CD8-positive, alpha-beta memory T cell (primary cell): ENCODE measurements at regions not wholly inside any gene's neighbourhood (a gene's known extent, or its start where the extent isn't known, plus 50 kb on each side); places are given as distances from the start of the nearest gene placed in this dataset.
"Not testable (repeated sequence)": the region's sequence is repeated elsewhere in the genome, so short reads cannot be mapped to it uniquely, and the experiment has no call there.

Experiments
- CTCF ChIA-PET: fragments of 350-600 bp; sonication (Branson Sonifier 250); formaldehyde crosslinking; loops from one replicate; lab custom pipeline; 2021; ENCODE audit warnings: antibody characterized with exemption; lab: Charles Lee
- POLR2A ChIA-PET: fragments of 350-600 bp; sonication (Branson Sonifier 250); formaldehyde crosslinking; loops from one replicate; lab custom pipeline; 2021; ENCODE audit warnings: antibody characterized with exemption; lab: Charles Lee
- DNase-seq, 5 donors: peaks; one replicate each; pipeline versions ENCODE4 v3.0.0 to v3.0.0-alpha.2; 2020 to 2022; ENCODE audit warnings: mixed read lengths in 1 of 5
- H3K27ac ChIP-seq: one replicate; pipeline ENCODE4 v1.7.0; 2013; ENCODE audit warnings: low read depth, mild to moderate bottlenecking, low read length, moderate library complexity
- H3K27me3 ChIP-seq: 2 replicates; pipeline ENCODE4 v1.7.0; 2013; ENCODE audit warnings: low read length, mild to moderate bottlenecking; ENCODE audit not compliant: insufficient read depth, poor library complexity, severe bottlenecking
- H3K36me3 ChIP-seq: 2 replicates; pipeline ENCODE4 v1.7.0; 2013; ENCODE audit warnings: mild to moderate bottlenecking, low read length, moderate library complexity; ENCODE audit not compliant: insufficient read depth
- H3K4me1 ChIP-seq: 2 replicates; pipeline ENCODE4 v1.7.0; 2013; ENCODE audit warnings: mild to moderate bottlenecking, low read length, moderate library complexity; ENCODE audit not compliant: insufficient read depth
- H3K4me3 ChIP-seq: 2 replicates; pipeline ENCODE4 v1.7.0; 2013; ENCODE audit warnings: mild to moderate bottlenecking, low read length
- H3K9me3 ChIP-seq: 2 replicates; pipeline ENCODE4 v1.7.0; 2013; ENCODE audit warnings: mild to moderate bottlenecking, low read length
- H3K27ac Mint-ChIP-seq, 8 donors: one replicate each; pipeline ENCODE4 v1.8.0; 2020 to 2021; ENCODE audit warnings: mixed read lengths in 8 of 8, mild to moderate bottlenecking in 6 of 8, inconsistent platforms in 3 of 8, moderate library complexity in 3 of 8
- H3K27me3 Mint-ChIP-seq, 2 donors: one replicate each; pipeline ENCODE4 v1.8.0; 2020 to 2021; ENCODE audit warnings: mixed read lengths in 2 of 2, mild to moderate bottlenecking in 1 of 2, moderate library complexity in 1 of 2
- H3K36me3 Mint-ChIP-seq, 3 donors: one replicate each; pipeline ENCODE4 v1.8.0; 2020 to 2021; ENCODE audit warnings: mixed read lengths in 3 of 3, inconsistent platforms in 1 of 3, mild to moderate bottlenecking in 1 of 3
- H3K4me1 Mint-ChIP-seq, 3 donors: one replicate each; pipeline ENCODE4 v1.8.0; 2020 to 2021; ENCODE audit warnings: mixed read lengths in 3 of 3, inconsistent platforms in 1 of 3, mild to moderate bottlenecking in 1 of 3
- H3K4me3 Mint-ChIP-seq, 7 donors: one replicate each; pipeline ENCODE4 v1.8.0; 2020 to 2021; ENCODE audit warnings: mixed read lengths in 7 of 7, mild to moderate bottlenecking in 6 of 7, moderate library complexity in 4 of 7, inconsistent platforms in 2 of 7
- H3K9me3 Mint-ChIP-seq, 5 donors: one replicate each; pipeline ENCODE4 v1.8.0; 2020 to 2022; ENCODE audit warnings: mixed read lengths in 5 of 5, mild to moderate bottlenecking in 3 of 5, moderate library complexity in 2 of 5, inconsistent platforms in 1 of 5

DNA sequence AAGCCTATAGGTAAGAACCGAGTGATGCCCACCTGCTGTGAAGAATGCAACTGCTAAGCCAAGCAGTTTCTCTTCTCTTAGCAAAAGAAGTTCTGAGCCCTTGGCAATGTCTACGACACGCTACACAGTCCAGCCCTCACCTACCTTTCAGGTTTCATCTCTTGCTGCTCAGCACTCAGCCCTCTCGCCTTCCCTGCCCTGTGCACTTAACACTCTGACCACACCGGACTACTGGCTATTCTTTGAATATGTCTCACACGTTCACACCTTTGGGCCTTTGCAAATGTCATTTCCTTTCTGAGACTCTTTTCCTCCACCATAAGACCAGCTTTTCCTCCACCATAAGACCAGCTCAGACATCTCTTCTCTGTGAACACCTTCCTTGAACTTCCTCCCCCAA is 67.0 kb upstream of the ITGB1 start:
- ChIA-PET CTCF (interaction anchor here (2.1 kb wide), 1 partner anchor 16 kb away, joined by 12 read pairs; no protein-coding TSS in a partner anchor), POLR2A (no interaction called here)
- Mint-ChIP-seq H3K4me1 (peaks cover 46 to 58% (median 49%) of the 10 kb centered on the region in 3 donors), H3K27ac (peak overlapping the region; percentile 2 to 81 (median 34)), H3K27me3 (no peaks in the 10 kb centered on the region), H3K9me3 (no peaks in the 10 kb centered on the region), H3K36me3 (peaks cover 0 to 1% (median 0%) of the 10 kb centered on the region in 3 donors), H3K4me3 (peak overlapping the region in 6 of 7 donors; percentile 3 to 62 (median 22))
- H3K27me3 ChIP-seq, result no peaks in the 10 kb centered on the region
- peaks cover 36% of the 10 kb centered on the region for H3K4me1 ChIP-seq
- no peak for DNase-seq
- no peak overlapping the region for H3K4me3 ChIP-seq
- no peaks in the 10 kb centered on the region for H3K36me3 ChIP-seq
- no peaks in the 10 kb centered on the region for H3K9me3 ChIP-seq
- no peak overlapping the region for H3K27ac ChIP-seq

DNA sequence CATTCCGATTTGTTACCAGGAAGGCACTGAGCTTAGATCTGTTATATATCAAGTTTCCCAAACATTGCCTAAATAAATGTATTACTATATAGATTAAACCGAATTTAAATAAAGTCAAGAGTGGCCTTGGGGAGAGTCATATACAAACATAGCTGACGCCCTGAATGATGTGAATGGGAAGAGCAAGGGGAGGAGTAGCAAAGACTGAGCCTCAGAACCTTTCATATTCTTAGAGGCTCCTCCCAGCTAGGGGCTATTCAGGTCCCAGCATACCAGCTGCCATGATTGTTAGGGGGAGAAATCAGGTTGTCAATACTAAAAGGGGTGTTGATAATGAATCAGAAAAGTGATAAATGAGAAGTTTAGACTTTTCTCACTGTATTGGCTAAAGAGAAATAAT is 64.7 kb upstream of the ITGB1 start:
- peaks cover 0 to 1% (median 0%) of the 10 kb centered on the region in 3 donors for H3K36me3 Mint-ChIP-seq
- POLR2A ChIA-PET, result no interaction called here
- H3K4me1 Mint-ChIP-seq, result peaks cover 32 to 40% (median 36%) of the 10 kb centered on the region in 3 donors
- DNase-seq, result no peak
- no peaks in the 10 kb centered on the region for H3K9me3 ChIP-seq
- no peaks in the 10 kb centered on the region for H3K9me3 Mint-ChIP-seq
- H3K27ac ChIP-seq, result no peak overlapping the region
- H3K27me3 ChIP-seq, result no peaks in the 10 kb centered on the region
- no peak overlapping the region for H3K4me3 Mint-ChIP-seq
- no peak overlapping the region for H3K4me3 ChIP-seq
- H3K36me3 ChIP-seq, result no peaks in the 10 kb centered on the region
- CTCF ChIA-PET, result interaction anchor here (0.6 to 1.3 kb wide), 2 partner anchors 19 to 21 kb away, joined by 3 read pairs; no protein-coding TSS in a partner anchor
- H3K27ac Mint-ChIP-seq, result peak overlapping the region in 2 of 8 donors; percentile 14 to 37
- no peaks in the 10 kb centered on the region for H3K27me3 Mint-ChIP-seq
- H3K4me1 ChIP-seq, result peaks cover 24% of the 10 kb centered on the region

DNA sequence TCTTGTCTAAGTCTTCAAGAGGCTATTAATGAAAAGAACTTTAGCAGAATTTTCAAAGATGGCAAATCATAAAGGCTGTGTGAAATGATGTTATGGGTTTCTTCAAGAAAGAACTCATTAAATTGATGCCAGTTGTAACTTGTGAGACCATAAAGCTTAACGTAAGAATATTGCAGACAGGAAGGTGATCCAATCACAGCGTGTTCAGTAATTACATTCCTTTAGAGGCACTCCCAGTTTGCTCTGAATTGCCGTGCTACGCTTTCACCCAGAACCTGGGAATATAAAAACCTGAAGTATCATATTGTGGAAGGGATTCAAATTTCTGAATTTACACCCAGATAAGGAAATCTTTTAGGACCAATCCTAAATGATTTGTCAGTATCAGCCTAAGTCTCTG is 64.1 kb upstream of the ITGB1 start:
- Histone ChIP-seq H3K36me3 (no peaks in the 10 kb centered on the region), H3K4me3 (no peak overlapping the region), H3K4me1 (peaks cover 18% of the 10 kb centered on the region), H3K9me3 (no peaks in the 10 kb centered on the region), H3K27ac (no peak overlapping the region), H3K27me3 (no peaks in the 10 kb centered on the region)
- H3K4me3 Mint-ChIP-seq, result no peak overlapping the region
- peaks cover 26 to 34% (median 30%) of the 10 kb centered on the region in 3 donors for H3K4me1 Mint-ChIP-seq
- ChIA-PET CTCF (interaction anchor here (0.6 to 1.3 kb wide), 2 partner anchors 19 to 22 kb away, joined by 3 read pairs; no protein-coding TSS in a partner anchor), POLR2A (no interaction called here)
- no peak overlapping the region for H3K27ac Mint-ChIP-seq
- no peaks in the 10 kb centered on the region for H3K27me3 Mint-ChIP-seq
- DNase-seq, result no peak
- H3K9me3 Mint-ChIP-seq, result no peaks in the 10 kb centered on the region
- H3K36me3 Mint-ChIP-seq, result peaks cover 0 to 1% (median 0%) of the 10 kb centered on the region in 3 donors

DNA sequence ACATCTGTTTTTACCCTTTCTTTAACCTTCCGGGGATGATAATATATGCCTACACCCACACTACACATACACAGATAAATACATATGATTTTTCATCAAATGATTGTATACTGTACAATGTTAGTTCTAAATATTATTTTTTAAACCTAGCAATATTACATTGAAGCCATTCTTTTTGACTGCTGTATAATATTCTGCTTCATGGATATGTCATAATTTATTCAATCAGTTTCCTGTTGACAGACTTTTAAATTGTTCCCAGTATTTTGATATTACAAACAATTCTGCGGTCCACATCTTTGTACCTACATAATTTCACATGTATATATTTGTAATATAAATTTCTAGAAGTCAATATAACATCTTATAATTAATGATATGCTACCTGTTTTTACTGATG is 59.0 kb upstream of the ITGB1 start:
- ChIA-PET POLR2A (no interaction called here), CTCF (no interaction called here)
- Mint-ChIP-seq H3K9me3 (peaks cover 0 to 2% (median 0%) of the 10 kb centered on the region in 5 donors), H3K36me3 (no peaks in the 10 kb centered on the region), H3K4me1 (peaks cover 5 to 16% (median 16%) of the 10 kb centered on the region in 3 donors), H3K4me3 (no peak overlapping the region), H3K27ac (peak overlapping the region in 2 of 8 donors; percentile 14 to 15), H3K27me3 (peaks cover 0 to 2% of the 10 kb centered on the region in 2 donors)
- H3K27ac ChIP-seq, result no peak overlapping the region
- H3K4me1 ChIP-seq, result no peaks in the 10 kb centered on the region
- no peaks in the 10 kb centered on the region for H3K9me3 ChIP-seq
- no peaks in the 10 kb centered on the region for H3K27me3 ChIP-seq
- H3K4me3 ChIP-seq, result no peak overlapping the region
- H3K36me3 ChIP-seq, result no peaks in the 10 kb centered on the region
- no peak for DNase-seq

DNA sequence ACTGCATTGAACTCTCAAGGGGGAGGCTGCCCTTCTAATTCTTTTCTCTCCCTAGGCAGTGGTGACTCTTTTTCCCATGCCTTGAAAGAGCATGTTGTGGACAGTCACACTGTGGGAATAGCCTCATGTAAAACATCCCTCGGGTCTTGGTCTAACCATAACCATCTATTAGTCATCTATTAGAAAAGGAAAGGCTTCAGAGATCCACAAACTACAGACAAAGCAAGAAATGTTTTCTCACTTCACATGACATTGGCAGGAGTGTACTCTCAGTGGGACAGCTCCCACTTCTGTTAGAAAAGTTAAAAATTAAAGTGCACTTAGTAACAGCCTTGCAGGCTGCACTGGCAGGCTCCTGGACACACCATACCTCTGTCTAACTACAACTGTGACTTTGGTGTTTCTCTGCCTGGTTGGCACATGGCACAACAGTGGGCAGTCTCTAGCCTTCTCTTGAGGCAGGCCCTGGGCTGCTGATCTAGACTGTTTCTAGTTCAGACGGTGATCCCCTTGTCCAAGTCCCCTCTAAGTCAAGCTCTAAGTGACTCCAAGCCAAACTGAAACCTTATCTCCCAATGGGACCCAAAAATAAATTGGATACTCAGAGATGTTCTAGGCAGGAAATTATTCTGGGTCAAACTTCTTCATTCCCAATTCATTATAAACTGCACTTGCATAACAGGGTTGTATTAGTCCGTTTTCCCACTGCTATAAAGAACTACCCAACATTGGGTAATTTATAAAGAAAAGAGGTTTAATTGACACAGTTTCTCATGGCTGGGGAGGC is 57.9 kb upstream of the ITGB1 start:
- H3K36me3 Mint-ChIP-seq, result no peaks in the 10 kb centered on the region
- H3K27ac Mint-ChIP-seq, result peak overlapping the region in 3 of 8 donors; percentile 26 to 55 (median 34)
- Histone ChIP-seq H3K27ac (no peak overlapping the region), H3K4me3 (no peak overlapping the region), H3K36me3 (no peaks in the 10 kb centered on the region), H3K9me3 (no peaks in the 10 kb centered on the region), H3K27me3 (no peaks in the 10 kb centered on the region), H3K4me1 (no peaks in the 10 kb centered on the region)
- no peak overlapping the region for H3K4me3 Mint-ChIP-seq
- H3K9me3 Mint-ChIP-seq, result peaks cover 0 to 2% (median 0%) of the 10 kb centered on the region in 5 donors
- H3K27me3 Mint-ChIP-seq, result peaks cover 0 to 2% of the 10 kb centered on the region in 2 donors
- CTCF ChIA-PET, result no interaction called here
- peaks cover 14 to 26% (median 25%) of the 10 kb centered on the region in 3 donors for H3K4me1 Mint-ChIP-seq
- POLR2A ChIA-PET, result no interaction called here
- DNase-seq, result no peak

DNA sequence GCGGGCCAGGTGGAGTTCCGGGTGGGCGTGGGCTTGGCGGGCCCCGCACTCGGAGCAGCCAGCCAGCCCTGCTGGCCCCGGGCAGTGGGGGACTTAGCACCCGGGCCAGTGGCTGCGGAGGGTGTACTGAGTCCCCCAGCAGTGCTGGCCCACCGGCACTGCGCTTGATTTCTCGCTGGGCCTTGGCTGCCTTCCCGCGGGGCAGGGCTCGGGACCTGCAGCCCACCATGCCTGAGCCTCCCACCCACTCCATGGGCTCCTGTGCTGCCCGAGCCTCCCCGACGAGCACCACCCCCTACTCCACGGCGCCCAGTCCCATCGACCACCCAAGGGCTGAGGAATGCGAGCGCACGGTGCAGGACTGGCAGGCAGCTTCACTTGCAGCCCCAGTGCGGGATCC is 55.3 kb upstream of the ITGB1 start:
- H3K36me3 Mint-ChIP-seq, H3K27ac Mint-ChIP-seq, H3K4me3 Mint-ChIP-seq, DNase-seq, H3K27ac ChIP-seq, H3K27me3 ChIP-seq, H3K9me3 Mint-ChIP-seq, POLR2A ChIA-PET, H3K27me3 Mint-ChIP-seq, H3K9me3 ChIP-seq, H3K36me3 ChIP-seq, H3K4me3 ChIP-seq: not testable (repeated sequence)
- CTCF ChIA-PET, result interaction anchor here (1.3 kb wide), 1 partner anchor 13 kb away, joined by 3 read pairs; no protein-coding TSS in a partner anchor
- peaks cover 39 to 49% (median 49%) of the 10 kb centered on the region in 3 donors for H3K4me1 Mint-ChIP-seq
- peaks cover 18% of the 10 kb centered on the region for H3K4me1 ChIP-seq

DNA sequence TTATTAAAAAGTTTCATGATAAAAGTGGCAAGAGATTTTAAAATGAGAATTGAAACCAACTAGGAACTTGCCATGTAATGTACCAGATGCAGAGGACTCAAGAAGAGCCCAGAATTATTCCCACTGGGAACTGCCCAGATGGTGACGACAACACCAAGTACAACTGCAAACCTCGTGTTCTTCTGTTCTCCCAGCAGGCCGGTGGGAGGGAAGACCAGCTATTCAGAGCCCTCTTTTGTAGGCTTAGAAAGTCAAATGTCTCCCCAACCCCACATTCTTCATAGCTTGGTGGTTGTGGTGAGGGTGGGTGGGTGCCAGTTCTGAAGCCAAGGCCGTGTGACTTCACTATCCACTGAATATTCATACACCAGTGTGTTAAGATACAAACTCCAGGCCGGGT is 54.3 kb upstream of the ITGB1 start:
- ChIA-PET POLR2A (no interaction called here), CTCF (interaction anchor here (0.6 kb wide), 1 partner anchor 24 kb away, joined by 3 read pairs; no protein-coding TSS in a partner anchor)
- H3K9me3 Mint-ChIP-seq, result peaks cover 0 to 2% (median 0%) of the 10 kb centered on the region in 5 donors
- H3K27ac Mint-ChIP-seq, result peak overlapping the region in 4 of 8 donors; percentile 51 to 82 (median 76)
- H3K4me3 Mint-ChIP-seq, result no peak overlapping the region
- no peak overlapping the region for H3K4me3 ChIP-seq
- no peak overlapping the region for H3K27ac ChIP-seq
- no peaks in the 10 kb centered on the region for H3K36me3 ChIP-seq
- H3K4me1 Mint-ChIP-seq, result peaks cover 39 to 51% (median 50%) of the 10 kb centered on the region in 3 donors
- peaks cover 18% of the 10 kb centered on the region for H3K4me1 ChIP-seq
- H3K27me3 Mint-ChIP-seq, result peaks cover 0 to 2% of the 10 kb centered on the region in 2 donors
- no peak for DNase-seq
- H3K9me3 ChIP-seq, result no peaks in the 10 kb centered on the region
- no peaks in the 10 kb centered on the region for H3K36me3 Mint-ChIP-seq
- H3K27me3 ChIP-seq, result no peaks in the 10 kb centered on the region
